DMS 273 treated with DMSO at 0.1 percent for 48 hours (cell line): ENCODE measurements at regions not wholly inside any gene's neighbourhood (a gene's known extent, or its start where the extent isn't known, plus 50 kb on each side); places are given as distances from the start of the nearest gene placed in this dataset.
A peak's percentile ranks its signal among the peaks of the same experiment; 100 is the strongest.
"Not testable (repeated sequence)": the region's sequence is repeated elsewhere in the genome, so short reads cannot be mapped to it uniquely, and the experiment has no call there.

Experiments
- DNase-seq: peaks from one replicate; lab custom pipeline; 2025; lab: John Stamatoyannopoulos, UW

- no peak for DNase-seq
These were observed 324.0 kb downstream of the KCNJ3 start for GRCh38 chr2:155022531-155022930.

DNA sequence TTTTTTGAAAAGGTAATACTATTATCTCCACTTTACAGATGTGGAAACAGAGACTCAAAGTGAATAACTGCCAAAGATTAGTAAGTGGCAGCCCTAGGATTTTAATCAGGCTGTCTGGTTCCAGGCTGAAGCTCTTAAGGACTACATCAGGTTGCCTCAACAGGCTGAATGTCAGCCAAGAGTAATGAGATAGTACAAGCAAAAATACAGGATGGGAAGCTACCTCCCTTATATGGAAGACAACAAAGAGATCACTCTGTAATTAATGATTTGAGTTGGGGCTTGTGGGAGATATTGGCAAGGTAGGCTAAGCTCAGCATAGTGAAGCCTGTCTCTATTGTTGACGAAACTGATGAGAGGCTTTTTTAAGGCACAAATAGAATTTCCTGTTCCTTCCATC is 323.1 kb downstream of the KCNJ3 start:
- DNase-seq: peak; percentile 84

- DNase-seq: no peak
These were observed 321.8 kb downstream of the KCNJ3 start for GRCh38 chr2:155020246-155020645.

DNA sequence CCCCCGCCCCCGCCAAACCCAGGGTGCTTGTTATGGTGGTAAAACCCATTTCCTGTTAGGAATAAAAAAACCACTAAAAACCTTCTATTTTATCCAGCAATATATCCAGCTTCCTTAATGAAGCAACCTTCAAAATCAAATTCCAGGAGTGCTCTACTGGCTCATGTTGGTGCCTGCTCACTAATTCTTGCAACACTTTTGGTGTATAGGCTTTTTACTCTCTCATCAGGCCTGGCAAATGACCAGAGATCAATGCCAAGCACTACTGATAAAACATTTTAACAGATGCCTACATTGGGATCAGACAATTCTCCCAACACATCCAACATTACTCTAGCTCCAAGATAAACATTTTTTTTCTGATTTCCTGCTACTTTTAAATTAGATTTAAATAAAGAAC is 312.4 kb downstream of the KCNJ3 start:
- DNase-seq: no peak

DNA sequence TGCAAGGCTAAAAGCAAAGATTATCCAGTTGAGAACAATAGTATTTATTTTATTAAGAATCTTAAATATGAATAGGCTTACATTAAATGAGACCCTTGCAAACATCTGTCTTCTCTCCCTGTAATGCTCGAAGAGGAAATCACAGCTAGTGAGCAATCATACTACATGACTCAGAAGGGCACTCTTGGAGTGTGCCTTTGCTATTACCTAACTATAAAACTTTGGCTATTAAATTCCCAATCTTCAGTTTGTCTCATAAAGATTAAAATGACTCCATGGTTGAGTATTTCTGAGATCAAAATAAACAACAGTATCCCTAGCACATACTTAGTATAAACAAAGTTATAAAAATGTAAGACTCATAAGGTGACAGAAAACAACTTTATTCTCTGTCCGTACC is 296.9 kb downstream of the KCNJ3 start:
- DNase-seq: no peak

DNA sequence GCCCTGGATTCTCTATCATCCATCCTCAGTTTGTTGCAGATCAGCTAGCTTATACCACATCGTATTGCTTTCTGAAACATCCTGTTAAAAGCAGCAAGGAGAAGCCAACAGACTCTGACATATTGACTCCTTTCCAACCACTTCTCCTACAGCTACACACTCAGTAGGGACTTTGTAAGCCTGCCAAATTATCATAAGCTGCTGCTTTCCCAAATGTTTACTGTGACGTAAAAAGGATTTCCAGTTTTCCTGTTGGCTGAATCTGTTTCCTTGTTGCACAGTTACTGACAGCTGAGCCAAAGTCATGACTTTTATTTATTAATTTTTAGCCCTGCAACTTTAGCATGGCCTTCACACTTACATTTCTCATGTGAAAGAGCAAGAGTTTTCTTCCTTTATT is 294.3 kb downstream of the KCNJ3 start:
- peak; percentile 83 for DNase-seq

DNA sequence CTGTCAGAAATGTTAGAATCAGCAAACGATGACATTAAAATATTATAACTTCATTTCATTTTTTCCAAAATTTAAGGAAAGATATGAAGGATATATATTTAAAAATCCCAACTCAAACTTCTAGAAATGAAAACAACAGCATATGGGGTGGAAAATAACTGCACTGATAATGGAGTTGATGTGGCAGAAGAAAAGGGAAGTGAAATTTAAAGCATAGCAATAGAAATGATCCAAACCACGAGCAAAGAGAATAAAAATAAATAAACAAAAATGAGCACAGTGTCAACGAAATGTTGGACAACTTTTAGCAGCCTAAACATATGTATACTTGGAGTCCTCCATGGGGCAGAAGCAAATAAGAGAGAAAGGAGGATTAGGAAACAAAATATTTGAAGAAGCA is 280.2 kb downstream of the KCNJ3 start:
- DNase-seq: no peak

GRCh38 chr2:154978244-154978643 is 279.7 kb downstream of the KCNJ3 start:
- DNase-seq: no peak

GRCh38 chr2:154974041-154974440 is 275.5 kb downstream of the KCNJ3 start:
- DNase-seq: no peak

- DNase-seq: no peak
These were observed 265.0 kb downstream of the KCNJ3 start for GRCh38 chr2:154963511-154963910.

- no peak for DNase-seq
These were observed 263.2 kb downstream of the KCNJ3 start for GRCh38 chr2:154961676-154962075.

GRCh38 chr2:154960802-154961583 is 262.5 kb downstream of the KCNJ3 start:
- DNase-seq: no peak

DNA sequence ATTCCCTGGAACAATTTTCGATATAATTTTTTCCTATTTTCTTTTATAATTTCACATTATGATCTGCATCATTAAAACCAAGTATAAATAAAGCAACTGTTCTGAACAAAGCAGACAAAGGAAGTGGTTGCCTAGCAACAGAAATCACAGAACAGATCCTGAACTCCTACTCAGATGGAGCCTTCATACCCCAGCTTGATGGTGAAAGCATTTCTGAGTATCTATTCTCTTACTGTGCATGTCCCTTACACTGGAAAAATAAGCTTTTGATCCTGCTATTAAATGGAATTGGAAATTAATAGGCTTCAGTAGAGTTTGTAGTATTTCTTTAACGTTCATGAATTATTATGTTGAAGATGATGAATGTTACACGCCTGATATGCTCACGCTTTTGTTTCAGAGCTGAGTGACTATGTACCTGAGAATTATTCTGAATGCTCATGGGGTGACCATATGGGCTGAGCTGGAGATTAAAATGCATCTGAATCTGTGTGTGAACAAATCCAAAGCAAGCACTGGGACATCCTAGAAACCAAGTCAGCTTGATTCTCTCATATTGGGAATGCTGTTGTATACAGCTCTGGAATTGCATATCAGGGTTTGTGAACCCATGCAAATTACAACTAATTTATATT is 254.0 kb downstream of the KCNJ3 start:
- no peak for DNase-seq

- DNase-seq: not testable (repeated sequence)
These were observed 248.9 kb downstream of the KCNJ3 start for GRCh38 chr2:154947416-154947815.

- DNase-seq: peak; percentile 79
These were observed 247.5 kb downstream of the KCNJ3 start for GRCh38 chr2:154945984-154946383.

DNA sequence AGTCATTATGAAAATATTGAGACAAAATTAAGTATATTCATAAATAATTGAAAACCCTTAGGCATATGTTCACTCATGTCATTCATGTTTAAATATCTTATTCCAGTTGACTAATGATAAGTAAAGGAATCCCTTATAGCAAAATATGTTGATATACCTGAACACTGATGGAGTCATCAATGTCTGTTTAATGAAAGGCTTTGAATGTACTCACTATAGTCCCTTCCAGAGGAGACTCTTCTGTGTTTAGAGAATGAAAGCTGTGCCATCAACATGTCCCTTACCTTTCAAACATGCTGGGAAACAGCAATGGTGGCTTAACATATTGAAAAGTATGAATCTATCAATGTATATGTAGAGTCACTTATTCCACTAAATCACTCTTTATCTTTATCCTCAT is 242.9 kb downstream of the KCNJ3 start:
- no peak for DNase-seq

- no peak for DNase-seq
These were observed 235.7 kb downstream of the KCNJ3 start for GRCh38 chr2:154934213-154934612.

- no peak for DNase-seq
These were observed 226.0 kb downstream of the KCNJ3 start for GRCh38 chr2:154924531-154924930.

DNA sequence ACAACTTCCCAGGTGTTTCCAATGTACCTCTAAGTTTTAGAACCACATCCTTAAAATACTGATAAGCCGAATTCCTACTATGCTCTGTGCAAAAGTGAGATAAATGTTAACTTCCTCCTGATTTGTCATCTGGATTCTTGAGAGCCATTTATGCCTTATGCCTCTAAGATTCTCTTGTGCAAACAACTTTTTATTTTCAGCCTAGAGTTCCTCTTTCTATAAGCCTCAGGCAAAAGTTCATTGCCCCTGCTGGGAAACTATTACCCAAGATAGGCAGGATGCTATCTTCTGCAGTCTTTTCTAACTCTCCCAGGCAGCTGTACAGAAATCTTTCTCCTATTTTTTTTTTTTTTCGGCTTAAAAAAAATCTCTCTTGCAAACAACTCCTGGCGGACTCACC is 216.1 kb downstream of the KCNJ3 start:
- DNase-seq: no peak

DNA sequence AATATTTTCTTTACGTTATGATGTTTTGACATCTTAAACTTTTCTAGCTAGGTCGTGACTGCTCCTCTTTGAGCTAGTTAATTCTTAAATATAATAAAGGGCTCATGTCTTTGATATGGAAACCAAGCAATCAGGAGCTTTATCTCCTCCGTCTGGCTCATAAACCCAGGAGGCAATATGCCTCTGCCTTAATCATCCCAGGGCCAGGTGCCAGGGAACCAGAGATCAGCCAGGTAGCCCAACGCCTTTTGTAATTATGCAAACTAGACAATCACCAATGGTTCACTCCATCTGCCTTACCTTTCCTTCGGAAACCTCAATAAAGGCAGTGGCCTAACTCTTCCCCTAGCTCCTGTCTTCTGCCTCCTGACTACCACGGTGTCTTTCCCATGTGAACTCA is 213.7 kb downstream of the KCNJ3 start:
- DNase-seq: peak; percentile 71

GRCh38 chr2:154911729-154912128 is 213.2 kb downstream of the KCNJ3 start:
- DNase-seq: no peak

GRCh38 chr2:154910701-154911100 is 212.2 kb downstream of the KCNJ3 start:
- no peak for DNase-seq

- DNase-seq: no peak
These were observed 209.8 kb downstream of the KCNJ3 start for GRCh38 chr2:154908327-154908726.
